GM23338 (cell line): ENCODE measurements at regions not wholly inside any gene's neighbourhood (a gene's known extent, or its start where the extent isn't known, plus 50 kb on each side); places are given as distances from the start of the nearest gene placed in this dataset.

Experiments used
- ATAC-seq: fragments of 200-7000 bp; cut with Tn5 transposase; 3 replicates; pipeline ENCODE4 v1.9.1; 2020
- DNase-seq: peaks from one replicate; pipeline ENCODE4 v3.0.0-alpha.2; 2015; ENCODE audit warnings: low spot score
- H2AFZ ChIP-seq: fragments of 200-600 bp; sonication (generic); 2 replicates; pipeline ENCODE4 v1.8.0; 2016; ENCODE audit warnings: antibody characterized with exemption, mild to moderate bottlenecking, moderate library complexity
- H3F3A ChIP-seq: fragments of 200-600 bp; sonication (generic); replicated peaks from 2 replicates; pipeline ENCODE4 v1.8.0; 2017; ENCODE audit warnings: antibody characterized with exemption, mixed run types, low read depth
- H3K27ac ChIP-seq: fragments of 200-600 bp; sonication (generic); 2 replicates; pipeline ENCODE4 v1.6.1; 2016; ENCODE audit warnings: low read depth
- H3K27me3 ChIP-seq: fragments of 200-600 bp; sonication (generic); 2 replicates; pipeline ENCODE4 v1.8.0; 2016; ENCODE audit warnings: mild to moderate bottlenecking, mixed run types, moderate library complexity; ENCODE audit not compliant: insufficient read depth
- H3K36me3 ChIP-seq: fragments of 200-600 bp; sonication (generic); 2 replicates; pipeline ENCODE4 v1.8.0; 2016; ENCODE audit warnings: mild to moderate bottlenecking; ENCODE audit not compliant: insufficient read depth
- H3K4me1 ChIP-seq: fragments of 200-600 bp; sonication (generic); 2 replicates; pipeline ENCODE4 v1.8.0; 2016; ENCODE audit warnings: mild to moderate bottlenecking, moderate library complexity; ENCODE audit not compliant: insufficient read depth
- H3K4me2 ChIP-seq: fragments of 200-600 bp; sonication (generic); 2 replicates; pipeline ENCODE4 v1.7.1; 2017; ENCODE audit warnings: mixed run types
- H3K4me3 ChIP-seq: fragments of 200-600 bp; sonication (generic); 2 replicates; pipeline ENCODE4 v1.6.1; 2016; ENCODE audit warnings: mixed run types
- H3K79me2 ChIP-seq: fragments of 200-600 bp; sonication (generic); replicated peaks from 2 replicates; pipeline ENCODE4 v1.8.0; 2017; ENCODE audit warnings: mild to moderate bottlenecking; ENCODE audit not compliant: insufficient read depth
- H3K9me2 ChIP-seq: fragments of 200-600 bp; sonication (generic); 2 replicates; pipeline ENCODE4 v1.8.0; 2017; ENCODE audit not compliant: insufficient read depth
- H4K20me1 ChIP-seq: fragments of 200-600 bp; sonication (generic); replicated peaks from 2 replicates; pipeline ENCODE4 v1.8.0; 2017; ENCODE audit warnings: mild to moderate bottlenecking; ENCODE audit not compliant: insufficient read depth
- H3K27ac Mint-ChIP-seq: 2 replicates; pipeline ENCODE4 v1.8.0; 2020; ENCODE audit warnings: inconsistent platforms, mild to moderate bottlenecking, moderate library complexity, mixed read lengths
- H3K27me3 Mint-ChIP-seq: 3 replicates; pipeline ENCODE4 v1.8.0; 2022; ENCODE audit warnings: low read depth, mild to moderate bottlenecking, moderate library complexity, mixed read lengths, inconsistent platforms; ENCODE audit not compliant: insufficient read depth, poor library complexity
- H3K36me3 Mint-ChIP-seq: 3 replicates; pipeline ENCODE4 v1.8.0; 2021; ENCODE audit warnings: low read depth, mild to moderate bottlenecking, inconsistent platforms, moderate library complexity, mixed read lengths
- H3K4me1 Mint-ChIP-seq: 3 replicates; pipeline ENCODE4 v1.8.0; 2020; ENCODE audit warnings: mild to moderate bottlenecking, inconsistent platforms, mixed read lengths
- H3K4me3 Mint-ChIP-seq: 3 replicates; pipeline ENCODE4 v1.8.0; 2021; ENCODE audit warnings: moderate library complexity, mild to moderate bottlenecking, inconsistent platforms, mixed read lengths
- H3K9me3 Mint-ChIP-seq: 3 replicates; pipeline ENCODE4 v1.8.0; 2020; ENCODE audit warnings: moderate library complexity, mild to moderate bottlenecking, inconsistent platforms, mixed read lengths
- CTCF ChIP-seq, 2 experiments: fragments of 200-600 bp in 1 of 2; sonication (generic) in 1 of 2; conservative IDR thresholded peaks; 2 replicates each; pipeline versions ENCODE4 v1.5.1 to v1.6.1; 2016 to 2017; ENCODE audit warnings: antibody characterized with exemption in 2 of 2, low read depth in 2 of 2, mild to moderate bottlenecking in 2 of 2, moderate library complexity in 1 of 2
- JUNB ChIP-seq: IDR thresholded peaks from one replicate; pipeline ENCODE4 v1.6.1; 2016; ENCODE audit warnings: antibody characterized with exemption; ENCODE audit not compliant: unreplicated experiment
- NANOG ChIP-seq: IDR thresholded peaks from 2 replicates; pipeline ENCODE4 v1.6.1; 2016; ENCODE audit warnings: antibody characterized with exemption, borderline replicate concordance
- STAT1 ChIP-seq: IDR thresholded peaks from one replicate; pipeline ENCODE4 v1.6.1; 2016; ENCODE audit warnings: antibody characterized with exemption; ENCODE audit not compliant: unreplicated experiment
- ZNF331 ChIP-seq: fragments of 250-450 bp; sonication (Bioruptor Pico); IDR thresholded peaks from 2 replicates; pipeline ENCODE4 v1.5.0; 2020; ENCODE audit warnings: low read depth, mild to moderate bottlenecking, moderate library complexity
- ZNF462 ChIP-seq: fragments of 250-450 bp; sonication (Bioruptor Pico); IDR thresholded peaks from 2 replicates; pipeline ENCODE4 v1.5.0; 2020; ENCODE audit warnings: mild to moderate bottlenecking, moderate library complexity

- TF ChIP-seq CTCF (conservative IDR thresholded peaks at IDR 0.05; ENCODE audit: low read depth in 2 of 2), result no peak
- TF ChIP-seq ZNF331 (CRISPR knock-in tag), result no peak
- no peak for TF ChIP-seq JUNB
Observed at GRCh38 chr3:87733671-87734367, 325.0 kb downstream of the CGGBP1 start (continued).

- peaks cover 15% of the 10 kb centered on the region for H3K4me1 Mint-ChIP-seq
- Histone ChIP-seq H3K4me3 (no peak overlapping the region), H3K27ac (no peak overlapping the region), H3K4me2 (no peak overlapping the region), H3K9me2 (no peaks in the 10 kb centered on the region), H3K36me3 (no peaks in the 10 kb centered on the region), H3F3A (no peaks in the 10 kb centered on the region), H3K79me2 (no peaks in the 10 kb centered on the region), H3K4me1 (no peaks in the 10 kb centered on the region), H3K27me3 (no peaks in the 10 kb centered on the region), H4K20me1 (no peaks in the 10 kb centered on the region), H2AFZ (no peak overlapping the region)
- DNase-seq, result no peak
- H3K27ac Mint-ChIP-seq, result no peak overlapping the region
- no peak for TF ChIP-seq ZNF462 (CRISPR knock-in tag)
- TF ChIP-seq NANOG, result no peak
- TF ChIP-seq CTCF (conservative IDR thresholded peaks at IDR 0.05; ENCODE audit: low read depth in 2 of 2), result no peak
- TF ChIP-seq STAT1, result no peak
- H3K27me3 Mint-ChIP-seq, result peaks cover 10% of the 10 kb centered on the region
- peaks cover 60% of the 10 kb centered on the region for H3K9me3 Mint-ChIP-seq
- no peak overlapping the region for H3K4me3 Mint-ChIP-seq
- peaks cover 62% of the 10 kb centered on the region for H3K36me3 Mint-ChIP-seq
- no peak for ATAC-seq
Observed at GRCh38 chr3:87732294-87732693, 326.5 kb downstream of the CGGBP1 start.
